HG03103 (cell line): ENCODE measurements at regions not wholly inside any gene's neighbourhood (a gene's known extent, or its start where the extent isn't known, plus 50 kb on each side); places are given as distances from the start of the nearest gene placed in this dataset.
"Not testable (repeated sequence)": the region's sequence is repeated elsewhere in the genome, so short reads cannot be mapped to it uniquely, and the experiment has no call there.

Source experiments
- ATAC-seq: cut with Tn5 transposase; IDR thresholded peaks from one replicate; pipeline ENCODE4 v1.9.1; 2021; ENCODE audit warnings: low read depth; ENCODE audit not compliant: unreplicated experiment

DNA sequence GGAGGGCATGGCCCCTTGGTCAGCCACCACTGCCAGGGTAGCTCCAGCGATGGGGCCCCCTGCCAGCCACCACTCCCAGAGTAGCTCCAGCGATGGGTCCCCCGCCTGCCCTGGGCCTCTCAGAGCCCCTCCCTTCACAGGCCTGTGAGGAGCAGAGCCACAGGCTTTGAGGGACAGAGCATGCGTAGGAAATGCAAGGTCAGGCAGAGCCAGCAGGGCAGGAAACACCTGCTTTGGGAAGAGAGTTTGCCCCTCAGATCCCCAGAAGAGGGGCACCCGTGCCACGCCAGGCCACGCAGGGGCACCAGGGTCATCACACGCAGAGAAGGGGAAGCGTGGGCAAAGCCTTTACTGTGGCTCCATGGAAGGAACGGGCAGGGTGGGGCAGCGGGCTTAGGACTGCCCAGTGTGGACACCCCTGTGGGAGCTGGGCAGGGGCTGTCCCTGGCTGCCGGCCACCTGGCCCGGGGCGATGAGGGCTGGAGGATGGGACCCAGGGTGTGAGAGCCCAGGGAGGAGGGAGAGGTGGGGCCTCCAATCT is 477.8 kb downstream of the BRD1 start:
- no peak for ATAC-seq

DNA sequence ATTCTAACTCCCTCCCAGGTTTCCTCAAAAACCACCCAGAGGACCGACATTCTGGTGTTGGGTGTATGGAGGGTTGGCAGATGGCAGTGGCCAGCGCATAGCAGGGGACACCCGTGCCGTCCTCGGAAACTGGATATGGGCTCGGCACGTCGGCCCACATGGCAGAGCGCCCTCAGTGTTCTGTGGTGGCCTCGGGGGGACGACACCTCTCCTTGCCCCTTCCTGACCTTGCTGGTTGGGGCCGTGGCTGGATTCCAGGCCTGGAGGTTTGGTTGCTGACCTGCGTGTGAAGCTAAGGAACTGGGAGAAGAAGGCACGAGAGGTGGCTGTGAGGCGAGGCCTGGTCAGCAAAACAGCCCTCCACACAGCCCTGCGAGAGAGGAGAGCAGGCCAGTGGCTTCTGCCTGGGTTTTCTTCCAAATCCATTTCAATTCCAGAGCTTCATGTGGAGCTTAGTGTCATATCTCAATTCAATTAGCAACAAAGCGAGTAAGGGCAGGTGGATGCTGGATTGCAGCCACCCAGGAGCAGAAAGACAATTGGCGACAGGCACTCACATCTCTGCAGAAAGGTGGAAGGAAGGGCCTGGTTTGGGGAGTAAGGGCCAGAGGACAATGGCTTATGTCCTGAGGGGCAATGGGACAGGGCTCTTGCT is 478.4 kb downstream of the BRD1 start:
- ATAC-seq = no peak

DNA sequence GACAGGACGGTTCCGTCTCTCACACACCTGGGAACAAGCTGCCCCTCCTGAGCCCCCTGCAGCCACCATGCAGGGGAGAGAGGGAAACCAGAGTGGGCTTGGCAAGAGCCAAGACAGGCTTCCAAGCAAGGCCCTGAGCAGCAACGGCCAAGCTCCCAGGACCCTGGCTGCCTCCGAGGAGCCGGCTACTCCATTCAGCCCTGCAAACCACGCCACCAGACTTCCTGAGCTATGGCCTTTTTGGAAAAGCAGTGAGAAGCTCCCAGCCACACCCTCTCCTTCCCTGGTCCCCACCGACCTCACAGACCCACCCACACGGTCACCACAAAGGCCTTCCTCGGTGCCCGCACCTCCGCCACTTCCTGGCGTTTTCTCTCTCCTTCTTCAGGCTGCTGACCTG is 479.0 kb downstream of the BRD1 start:
- no peak for ATAC-seq

DNA sequence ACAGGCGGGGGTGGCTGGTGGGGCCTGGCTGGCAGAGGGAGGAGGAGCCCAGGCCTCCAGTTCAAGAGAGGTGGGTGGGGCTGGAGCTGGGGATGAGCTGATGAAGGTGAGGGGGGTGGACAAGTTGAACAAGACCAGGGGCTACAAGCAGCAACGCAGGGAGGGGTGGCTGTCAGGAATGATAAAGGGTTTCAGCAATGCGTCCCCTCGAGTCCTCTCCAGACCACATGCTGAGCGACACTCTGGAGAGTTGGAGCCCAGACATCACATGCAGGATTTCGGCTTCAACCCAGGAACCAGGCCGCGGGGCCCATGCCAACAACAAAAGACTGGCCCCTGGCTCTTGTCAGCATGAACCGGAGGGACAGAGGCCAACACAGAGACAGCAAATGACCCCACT is 480.3 kb downstream of the BRD1 start:
- no peak for ATAC-seq

DNA sequence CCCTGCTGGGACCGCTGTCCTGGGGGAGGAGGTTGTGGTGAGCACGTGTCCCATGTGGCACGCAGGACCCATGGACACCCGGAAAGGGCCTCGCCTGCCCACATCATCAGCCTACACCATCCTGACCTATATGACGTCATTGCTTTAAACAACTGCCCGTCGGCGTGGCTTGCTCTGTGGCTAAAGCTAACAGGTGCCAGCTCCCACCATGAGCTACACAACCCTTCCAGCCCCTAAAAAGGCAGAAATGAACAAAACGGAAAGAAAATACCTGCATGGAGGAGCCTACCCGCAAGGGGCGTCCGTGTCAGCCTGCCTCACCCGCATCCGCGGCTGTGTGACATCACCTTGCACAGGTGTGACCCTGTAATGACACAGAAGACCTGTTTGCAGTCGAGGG is 481.8 kb downstream of the BRD1 start:
- no peak for ATAC-seq

DNA sequence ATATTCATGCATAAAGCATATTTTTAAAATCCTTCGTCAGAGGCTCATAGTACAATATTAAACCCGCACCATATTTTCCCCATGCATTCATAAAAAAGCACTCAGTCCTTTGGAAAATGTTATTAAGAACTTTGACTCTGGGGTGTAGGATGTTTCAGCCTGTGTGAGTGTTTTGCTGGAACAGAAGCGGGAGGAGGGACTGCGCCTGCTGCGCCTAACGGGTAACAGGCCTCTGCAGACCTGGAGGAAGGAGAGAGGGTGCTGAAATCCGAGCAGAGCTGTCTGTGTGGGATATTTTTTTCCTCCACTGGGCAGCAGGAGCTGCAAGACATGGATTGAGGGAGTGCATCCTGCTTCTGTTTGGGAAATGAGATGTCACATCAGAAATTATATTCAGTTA is 483.0 kb downstream of the BRD1 start:
- ATAC-seq = no peak

DNA sequence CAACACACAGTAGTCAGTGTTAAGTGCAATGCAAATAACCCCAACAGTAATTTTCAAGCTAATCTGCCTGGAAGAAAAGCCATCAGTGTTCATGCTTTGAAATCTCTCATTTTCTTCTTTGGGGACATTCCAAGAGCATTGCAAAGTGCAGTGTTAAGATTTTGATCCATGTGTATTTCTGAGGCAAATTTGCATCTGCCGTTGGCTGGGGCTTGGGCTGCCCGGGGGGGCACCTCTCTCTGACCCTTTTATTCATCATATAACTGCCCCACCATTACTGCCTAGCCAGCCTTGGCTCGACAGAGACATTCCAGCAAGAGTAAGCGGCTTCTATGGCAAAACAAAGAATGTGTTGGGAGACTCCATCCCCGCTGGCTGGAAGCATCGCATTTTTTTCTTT is 483.5 kb downstream of the BRD1 start:
- no peak for ATAC-seq

DNA sequence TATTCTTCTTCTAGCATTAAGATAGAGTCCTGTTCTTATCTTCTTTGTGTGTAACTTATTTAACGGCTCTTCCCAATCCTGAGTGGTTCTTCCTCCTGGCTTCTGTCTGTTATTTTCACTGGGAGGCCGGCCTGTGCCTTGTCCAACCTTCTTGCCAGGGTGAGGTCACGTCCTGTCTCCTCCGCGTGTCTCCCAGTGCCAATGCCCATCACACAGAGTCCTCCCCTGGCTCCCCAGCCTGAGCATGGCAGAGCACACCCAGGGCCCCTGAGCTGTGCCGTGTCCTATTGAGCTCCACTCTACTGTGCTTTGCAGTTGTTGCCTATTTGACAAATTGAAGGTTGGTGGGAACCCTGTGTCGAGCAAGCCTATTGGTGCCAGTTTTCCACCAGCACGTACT is 487.3 kb downstream of the BRD1 start:
- ATAC-seq = no peak

DNA sequence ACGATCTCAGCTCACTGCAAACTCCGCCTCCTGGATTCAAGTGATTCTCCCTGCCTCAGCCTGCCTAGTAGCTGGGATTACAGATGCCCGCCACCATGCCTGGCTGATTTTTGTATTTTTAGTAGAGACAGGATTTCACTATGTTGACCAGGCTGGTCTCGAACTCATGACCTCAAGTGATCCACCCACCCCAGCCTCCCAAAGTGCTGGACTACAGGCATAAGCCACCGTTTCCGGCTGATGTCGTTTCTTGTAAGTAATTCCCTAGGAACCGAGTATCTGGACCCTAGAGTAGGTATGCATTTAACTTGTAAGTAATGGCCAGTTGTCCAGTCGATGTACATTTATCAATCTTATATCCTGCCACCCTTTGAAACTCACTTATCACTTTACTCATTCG is 491.2 kb downstream of the BRD1 start:
- ATAC-seq = not testable (repeated sequence)

DNA sequence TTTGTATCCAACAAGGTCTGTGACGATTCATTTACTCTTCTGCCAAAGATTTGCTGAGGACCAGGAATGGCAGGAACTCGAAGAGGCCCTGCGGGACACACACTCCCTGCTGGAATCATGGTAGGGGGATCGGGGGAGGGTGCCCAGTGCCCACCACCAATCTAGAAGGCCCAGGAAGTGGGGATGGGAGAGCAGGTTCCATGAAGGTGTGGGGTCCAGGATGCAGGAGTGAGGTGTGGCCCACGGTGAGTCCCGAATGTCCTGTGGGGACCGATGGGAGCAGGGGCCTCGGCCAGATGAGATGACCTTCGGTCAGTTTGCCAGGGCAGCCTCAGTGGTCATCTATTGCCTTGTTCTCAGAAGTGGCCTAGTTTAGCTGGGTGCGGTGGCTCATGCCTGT is 492.7 kb downstream of the BRD1 start:
- no peak for ATAC-seq

DNA sequence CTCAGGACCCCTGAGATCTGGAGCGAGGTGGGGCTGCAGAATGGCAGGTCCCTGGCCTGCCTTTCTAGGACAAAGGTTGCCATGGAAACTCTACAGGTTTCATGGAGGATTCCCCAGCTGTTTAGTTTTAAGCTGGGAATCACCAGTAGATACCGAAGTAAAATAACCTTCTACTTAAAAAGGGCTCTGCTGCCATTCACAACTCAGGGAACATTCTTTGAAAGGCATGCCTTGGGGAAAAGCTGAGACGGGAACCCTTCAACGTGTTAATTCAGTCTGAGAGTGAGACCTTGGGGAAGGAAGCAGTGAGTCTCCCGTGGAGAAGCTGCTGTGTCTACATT is 493.3 kb downstream of the BRD1 start:
- no peak for ATAC-seq

DNA sequence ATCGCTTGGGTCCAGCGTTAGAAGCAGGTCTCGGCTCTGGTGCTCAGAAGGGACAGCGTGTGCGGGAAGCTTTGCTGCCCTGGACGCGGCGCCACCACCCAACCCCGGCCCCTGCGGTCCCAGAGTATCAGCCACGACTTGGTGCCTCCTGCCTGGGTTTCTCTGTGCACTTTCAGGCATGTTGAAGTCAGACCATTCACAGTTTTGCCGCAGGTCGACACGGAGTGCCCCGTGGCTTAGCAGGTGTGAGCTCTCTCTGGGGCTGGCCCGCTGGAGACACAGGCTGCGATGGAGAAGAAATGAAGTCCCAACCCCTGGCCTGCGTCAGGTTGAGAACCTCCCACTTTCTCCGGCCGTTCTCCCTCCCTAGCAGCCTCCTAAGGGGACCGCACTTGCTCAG is 494.5 kb downstream of the BRD1 start:
- no peak for ATAC-seq

DNA sequence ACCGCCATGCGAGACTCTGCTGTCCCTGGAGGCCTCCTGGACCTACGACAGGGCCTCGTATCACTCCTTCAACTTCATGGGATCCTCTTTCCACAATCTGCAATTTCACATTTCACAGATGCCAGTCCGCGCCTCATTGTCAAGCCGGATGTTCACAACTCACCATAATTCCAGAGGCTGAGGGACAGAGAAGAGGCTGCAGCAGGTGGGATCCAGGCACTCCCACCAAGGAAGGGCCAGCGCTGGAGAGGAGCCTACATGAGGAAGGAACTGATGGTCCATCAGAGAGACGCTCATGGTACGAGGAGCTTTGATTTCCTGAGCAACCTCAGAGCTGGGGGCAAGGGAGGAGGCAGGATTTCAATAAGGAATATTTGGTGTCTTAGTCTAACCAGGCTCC is 495.0 kb downstream of the BRD1 start:
- no peak for ATAC-seq

DNA sequence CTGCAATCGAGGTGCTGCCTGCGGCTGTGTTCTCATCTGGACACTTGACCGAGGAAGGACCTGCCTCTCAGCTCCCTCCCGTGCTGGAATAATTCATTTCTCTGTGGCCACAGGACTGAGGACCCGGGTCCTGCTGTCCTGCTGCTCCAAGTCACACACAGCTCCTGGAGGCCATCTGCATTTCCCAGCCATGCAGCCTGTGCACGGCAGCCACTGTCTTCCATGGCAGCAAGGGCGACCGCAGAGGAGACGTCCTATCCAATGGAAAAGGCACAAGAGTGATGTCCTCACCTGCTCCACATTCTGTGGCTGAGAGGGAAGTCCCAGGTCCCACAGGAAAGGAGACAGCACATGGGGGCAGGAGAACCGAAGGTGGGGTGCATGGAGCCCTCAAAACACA is 495.8 kb downstream of the BRD1 start:
- no peak for ATAC-seq

DNA sequence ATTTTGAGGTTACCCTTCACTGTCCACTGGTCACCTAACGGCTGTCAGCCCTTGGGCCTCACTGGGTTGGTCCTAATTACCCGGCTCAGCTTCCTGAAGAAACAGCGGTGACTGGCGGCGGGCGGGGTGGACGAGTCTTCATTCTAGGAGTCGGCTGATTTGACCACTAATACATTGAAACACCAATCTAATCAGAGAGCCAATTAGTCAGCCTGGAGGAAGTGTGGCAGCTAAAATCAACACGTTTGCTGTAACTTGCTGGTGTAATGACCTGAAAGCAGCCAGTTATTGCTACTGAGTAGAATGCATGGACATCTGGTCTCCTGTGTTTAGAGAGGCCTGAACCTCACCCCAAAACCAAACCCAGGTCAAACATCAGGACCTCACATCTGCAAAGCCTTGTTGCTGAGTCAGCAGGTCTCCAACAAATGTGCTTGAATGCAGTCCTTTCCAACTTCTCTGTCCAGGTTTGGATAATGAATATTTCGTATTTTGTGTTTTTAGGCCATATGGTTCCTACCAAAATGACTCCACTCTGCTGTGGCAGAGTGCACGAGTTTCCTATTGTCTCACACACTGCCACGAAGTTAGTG is 496.4 kb downstream of the BRD1 start:
- ATAC-seq = no peak

DNA sequence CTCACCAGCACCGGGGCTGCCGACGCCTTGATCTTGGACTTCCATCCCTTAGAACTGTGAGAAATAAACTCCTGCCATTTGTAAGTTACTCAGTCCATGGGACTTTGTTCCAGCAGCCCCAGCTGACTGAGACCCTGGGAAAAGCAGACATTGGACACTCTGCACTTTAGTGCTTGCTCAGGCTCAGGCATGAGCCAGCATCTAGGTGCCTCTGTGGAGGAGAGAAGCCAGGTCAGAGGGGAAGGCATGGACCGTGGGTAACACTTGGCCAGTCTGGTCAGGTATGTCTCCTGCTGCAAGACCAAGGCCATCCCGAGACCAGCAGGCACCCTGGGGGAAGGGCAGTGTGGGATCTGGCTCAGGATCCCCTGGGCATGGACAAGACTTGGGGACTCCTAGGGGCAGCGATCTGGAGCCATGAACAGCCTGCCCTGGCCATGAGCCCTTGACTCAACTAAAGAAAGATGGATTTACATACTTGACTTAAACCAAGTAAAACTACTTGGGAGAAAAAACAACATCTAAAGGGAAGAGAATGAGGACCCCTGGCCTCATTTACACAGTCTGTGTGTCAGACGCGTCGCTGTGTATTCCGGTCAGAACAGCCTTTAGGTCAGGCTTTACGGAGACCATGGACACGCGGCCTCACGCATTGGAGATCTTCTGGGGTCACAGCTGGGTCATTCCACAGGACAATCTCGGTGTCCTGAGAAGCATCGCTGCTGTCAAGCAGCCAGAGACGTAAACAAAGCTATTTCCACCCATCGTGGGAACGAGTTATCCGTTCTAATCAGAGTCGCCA is 497.1 kb downstream of the BRD1 start:
- ATAC-seq = no peak

DNA sequence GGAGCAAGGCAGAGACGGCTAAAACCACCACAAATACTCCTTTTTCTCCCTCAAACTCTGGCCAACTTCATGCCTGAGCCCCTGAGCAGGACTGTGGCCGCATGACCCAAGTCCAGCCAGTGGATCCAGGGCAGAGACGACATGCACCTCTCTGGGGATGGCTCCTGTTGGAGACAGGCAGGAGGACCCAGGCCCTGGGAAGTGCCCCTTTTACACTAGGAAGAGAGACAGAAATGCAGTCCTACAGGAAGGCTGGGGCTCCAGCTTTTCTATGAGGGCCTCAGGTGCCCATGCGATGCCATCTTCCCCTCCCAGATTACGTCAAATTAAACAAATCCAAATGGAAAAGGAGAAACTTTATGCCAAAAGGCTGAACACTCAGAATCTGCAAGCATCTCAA is 498.0 kb downstream of the BRD1 start:
- no peak for ATAC-seq

DNA sequence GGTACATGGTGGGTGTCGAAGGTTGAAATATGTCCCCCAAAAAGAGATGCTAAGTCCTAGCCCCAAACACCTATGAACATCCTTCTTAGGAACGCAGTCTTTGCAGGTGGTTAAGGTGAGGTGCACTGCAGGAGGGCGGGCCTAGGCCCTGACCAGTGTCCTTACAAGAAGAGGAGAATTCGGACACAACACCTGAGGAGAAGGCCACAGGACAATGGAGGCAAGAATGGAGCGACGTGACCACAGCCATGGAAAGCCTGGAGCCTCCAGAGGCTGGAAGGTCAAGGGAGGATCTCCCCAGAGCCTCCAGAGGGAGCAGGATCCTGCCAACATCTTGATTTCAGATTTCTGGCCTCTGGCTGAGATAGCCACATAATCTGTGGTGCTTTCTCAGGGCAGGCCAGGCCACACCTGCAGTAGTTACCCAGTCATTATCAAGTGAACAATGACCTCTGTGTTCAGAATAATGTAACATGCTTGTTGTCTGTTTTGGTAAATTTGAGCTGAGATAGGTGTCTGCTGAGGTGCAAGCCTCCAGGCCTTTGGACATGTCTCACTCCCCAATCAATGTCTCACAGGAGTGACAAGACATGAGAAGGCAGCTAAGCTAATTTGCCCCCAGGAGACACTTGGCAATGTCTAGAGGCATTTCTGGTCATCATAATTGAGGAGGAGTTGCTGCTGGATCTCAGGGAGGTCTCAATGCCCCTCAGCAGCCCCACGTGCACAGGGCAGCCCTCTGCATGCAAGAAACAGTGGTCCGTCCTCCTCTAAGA is 498.9 kb downstream of the BRD1 start:
- ATAC-seq = no peak

DNA sequence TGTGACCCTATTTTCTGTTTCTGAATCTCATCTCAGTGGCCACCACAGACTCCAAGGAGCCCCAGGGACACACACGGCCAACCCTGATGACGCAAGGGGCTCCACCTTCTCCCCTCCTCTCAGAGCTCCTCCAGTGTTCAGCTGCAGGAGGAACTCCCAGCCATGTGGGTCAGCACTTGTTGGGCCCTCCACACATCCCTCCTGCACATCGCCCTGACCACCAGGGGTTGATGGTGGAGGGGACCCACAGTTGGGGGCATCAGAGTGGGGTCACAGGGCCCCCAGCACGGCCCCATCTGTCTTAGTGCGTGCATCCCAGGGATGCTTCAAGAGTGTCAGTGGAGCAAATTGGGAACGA is 499.6 kb downstream of the BRD1 start:
- ATAC-seq = no peak

DNA sequence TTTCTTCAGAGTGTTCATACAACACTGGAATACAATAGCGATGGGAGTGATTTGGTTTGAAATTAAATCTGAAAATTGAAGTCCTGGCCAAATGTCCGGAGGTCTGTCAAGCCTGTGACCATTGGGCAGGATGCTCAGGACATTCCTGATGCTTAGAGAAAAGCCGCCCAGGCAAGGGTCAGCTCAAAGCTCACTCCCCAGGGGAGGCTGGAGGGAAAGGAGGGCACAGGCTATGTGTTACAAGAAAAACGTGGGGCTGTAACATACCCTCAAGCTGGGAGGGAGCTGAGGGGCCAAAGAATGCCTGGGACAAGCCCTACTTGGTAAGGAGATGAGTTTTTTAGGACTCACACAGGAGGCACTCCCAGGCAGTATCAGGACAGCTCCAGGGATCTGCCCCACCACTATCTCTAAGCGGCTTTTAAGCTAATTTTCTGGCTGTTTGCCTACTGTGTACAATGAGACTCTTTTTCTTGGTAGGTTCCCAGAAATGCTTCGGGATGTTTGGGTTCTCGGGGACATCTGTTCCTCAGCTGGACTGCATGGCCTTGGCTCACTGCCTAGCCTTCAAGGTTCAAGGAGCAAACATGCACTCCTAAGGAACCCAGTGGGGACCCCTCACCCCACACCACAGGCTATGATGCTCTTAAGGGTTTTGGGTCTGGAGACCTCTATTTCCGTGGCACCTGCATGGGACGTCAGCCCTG is 500.1 kb downstream of the BRD1 start:
- no peak for ATAC-seq

DNA sequence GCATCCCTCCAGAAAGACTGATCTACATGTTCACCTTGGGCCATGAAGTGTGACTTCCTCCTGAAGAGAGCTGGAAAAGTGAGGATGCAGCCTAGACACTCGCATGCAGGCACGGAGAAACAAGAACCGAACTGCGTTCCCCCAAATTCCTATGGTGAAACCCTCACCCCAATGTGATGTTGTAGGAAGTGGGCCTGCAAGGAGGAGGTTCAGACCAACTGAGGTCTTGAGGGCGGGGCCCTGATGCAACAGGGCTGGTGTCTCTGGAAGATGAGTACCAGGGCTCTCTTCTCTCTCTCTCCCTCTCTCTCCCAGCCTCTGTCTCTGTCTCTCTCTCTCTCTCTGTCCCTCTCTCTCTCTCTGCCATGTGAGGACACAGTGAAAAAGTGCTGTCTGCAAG is 501.1 kb downstream of the BRD1 start:
- ATAC-seq = no peak
